Activated CD4-positive, CD25-positive, alpha-beta regulatory T cell treated with anti-CD3 and anti-CD28 coated beads, Interleukin-2, amount 50 U/mL, for 24 hours (primary cell): ENCODE measurements at regions not wholly inside any gene's neighbourhood (a gene's known extent, or its start where the extent isn't known, plus 50 kb on each side); places are given as distances from the start of the nearest gene placed in this dataset.
A peak's percentile ranks its signal among the peaks of the same experiment; 100 is the strongest.

Experiments used
- ATAC-seq, 2 donors: fragments of 150-1000 bp; cut with Tn5 transposase; one replicate each; pipeline ENCODE4 v1.10.0; 2021; ENCODE audit warnings: mild to moderate bottlenecking in 1 of 2, moderate library complexity in 1 of 2

DNA sequence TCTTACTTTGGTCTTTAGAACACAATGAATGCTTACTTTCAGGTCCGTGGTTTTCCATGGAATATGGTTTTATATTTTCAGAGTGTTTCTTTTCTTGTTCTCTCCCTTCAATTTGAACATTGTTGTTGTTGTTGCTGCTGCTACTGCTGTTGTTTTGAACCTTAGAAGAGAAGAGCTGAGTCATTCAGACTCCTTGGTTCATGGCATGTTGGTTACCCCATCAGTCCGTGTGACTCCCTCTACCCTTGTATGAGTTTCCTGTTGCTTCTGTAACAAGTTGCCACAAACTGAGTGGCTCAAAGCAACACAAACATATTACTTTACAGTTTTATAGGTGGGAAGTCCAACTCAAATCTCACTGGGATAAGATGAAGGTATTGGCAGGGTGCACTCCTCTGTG, 511.0 kb downstream of the INSC start:
- no peak for ATAC-seq

DNA sequence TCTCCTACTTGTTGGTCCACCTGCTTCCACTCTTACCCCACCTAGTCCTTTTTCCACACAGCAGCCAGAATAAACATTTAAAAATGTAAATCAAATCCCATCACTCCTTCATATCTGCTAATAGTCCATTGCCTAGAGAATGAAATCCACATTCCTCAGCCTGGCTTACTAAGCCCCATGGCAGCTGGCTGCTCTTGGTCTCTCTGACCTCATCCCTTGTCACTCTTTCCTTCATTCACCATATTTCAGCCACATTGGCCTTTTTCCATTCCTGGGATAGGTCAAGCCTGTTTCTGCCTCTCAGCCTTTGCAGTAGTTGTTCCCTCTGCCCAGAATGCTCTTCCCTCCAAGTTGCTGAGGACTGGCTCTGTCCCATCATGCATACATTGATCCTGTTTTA, 512.8 kb downstream of the INSC start:
- no peak for ATAC-seq

DNA sequence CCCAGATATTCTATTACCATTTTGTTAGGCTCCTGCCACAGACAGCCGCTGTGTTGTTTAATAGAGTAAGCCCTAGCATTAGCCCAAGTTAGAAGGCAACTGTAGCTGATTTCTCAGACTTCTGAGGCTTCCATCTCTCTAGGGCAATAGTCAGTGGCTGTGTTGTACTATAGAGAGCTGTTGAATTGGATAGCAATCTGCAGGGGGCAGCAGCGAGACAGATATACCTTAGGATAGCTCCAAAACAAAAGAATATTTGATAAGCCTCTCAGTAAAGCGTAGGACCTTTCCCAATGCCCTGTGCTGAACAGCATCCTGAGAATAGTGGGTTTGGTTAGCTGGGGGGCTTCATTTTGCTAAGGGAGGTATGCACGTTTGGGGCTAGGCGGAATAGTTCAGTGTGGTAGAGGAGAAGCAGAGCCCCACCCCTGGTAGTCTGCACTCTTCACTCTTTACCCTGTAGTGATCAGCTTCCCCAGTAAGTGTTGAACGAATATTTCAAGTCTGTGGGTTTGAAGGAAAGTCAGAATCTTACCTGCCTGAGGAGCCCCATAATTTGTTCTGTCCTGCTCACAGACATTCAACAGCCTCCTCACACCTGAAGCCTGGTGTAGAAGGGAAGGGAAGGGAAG, 515.1 kb downstream of the INSC start:
- ATAC-seq = no peak

DNA sequence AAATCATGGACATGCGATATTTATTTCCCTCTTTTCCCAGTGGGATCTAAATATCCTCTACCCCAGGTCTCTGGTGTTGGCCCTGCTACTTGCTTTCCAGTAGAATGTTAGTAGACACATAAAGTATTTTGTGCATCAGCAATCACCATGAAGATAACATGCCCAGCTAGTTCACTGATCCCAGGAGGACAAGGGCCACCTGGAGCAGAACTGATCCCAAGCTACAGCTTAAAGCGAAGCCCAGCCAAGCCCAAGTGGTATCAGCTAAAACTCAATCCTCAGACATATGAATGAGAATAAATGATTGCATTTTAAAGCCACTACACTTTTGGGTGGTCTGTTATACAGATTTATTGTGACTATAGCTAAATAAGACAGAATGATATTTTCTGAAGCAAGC, 516.2 kb downstream of the INSC start:
- ATAC-seq = no peak

DNA sequence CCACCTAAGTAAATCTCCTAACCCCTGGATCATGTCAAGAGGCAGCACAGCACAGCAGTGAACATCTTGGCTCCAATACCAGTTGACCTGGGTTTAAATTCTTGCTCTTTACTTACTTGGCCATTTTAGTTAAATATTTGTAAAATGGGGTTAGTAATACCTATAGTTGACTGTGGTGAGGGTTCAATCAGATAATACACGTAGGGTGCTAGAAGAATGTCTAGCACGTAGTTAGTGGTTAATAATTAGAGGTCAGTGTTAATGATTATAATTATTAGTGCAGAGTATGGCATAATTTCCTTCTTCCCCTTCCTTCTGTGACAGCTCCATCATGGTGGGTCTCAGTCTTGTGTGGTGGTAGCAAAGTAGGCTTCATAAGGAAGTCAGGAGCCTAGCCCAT, 520.8 kb downstream of the INSC start:
- no peak for ATAC-seq

DNA sequence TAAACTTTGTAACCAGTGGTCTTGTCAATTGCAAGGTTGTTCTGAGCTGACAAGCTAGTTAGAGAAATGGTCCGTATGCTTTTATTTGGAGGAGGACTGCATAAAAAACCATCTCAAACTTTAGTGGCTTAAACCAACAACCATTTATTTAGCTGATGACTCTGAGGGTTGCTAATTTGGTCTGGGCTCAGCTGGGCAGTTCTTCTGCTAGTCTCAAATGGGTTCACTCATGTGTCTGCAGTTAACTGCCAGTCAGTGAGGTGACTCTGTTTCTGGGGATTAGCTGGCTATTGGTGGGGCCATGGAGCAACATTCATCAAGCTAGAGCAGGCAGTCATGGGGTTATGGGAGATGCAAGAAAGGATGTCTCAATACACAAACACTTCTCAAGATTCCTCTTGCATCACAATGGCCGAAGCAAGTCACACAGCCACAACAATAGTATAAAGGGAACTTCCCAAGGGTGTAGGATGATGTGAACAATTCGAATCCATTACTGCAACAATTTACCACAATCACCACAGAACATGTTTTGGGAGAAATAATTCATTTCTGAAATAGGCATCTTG, 521.9 kb downstream of the INSC start:
- no peak for ATAC-seq

DNA sequence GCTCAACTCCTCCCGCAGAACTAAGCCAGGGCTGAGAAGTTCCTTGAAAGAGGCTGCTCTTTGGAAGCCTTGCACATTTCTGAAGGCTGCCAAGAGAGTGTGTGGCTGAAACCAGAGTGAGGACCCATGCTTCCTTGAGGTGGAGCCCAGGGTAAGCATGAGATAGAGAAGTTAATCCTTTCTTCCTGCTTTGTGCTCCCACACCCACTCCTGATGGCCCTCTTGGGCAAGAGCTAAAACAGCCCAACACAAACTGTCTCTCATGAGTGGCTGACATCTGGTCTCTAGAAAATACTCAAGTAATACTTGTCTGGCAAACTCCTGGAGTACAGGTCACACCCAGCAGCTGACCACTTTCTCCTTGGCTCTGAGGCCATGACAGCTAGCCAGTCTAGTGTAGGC, 523.7 kb downstream of the INSC start:
- no peak for ATAC-seq

DNA sequence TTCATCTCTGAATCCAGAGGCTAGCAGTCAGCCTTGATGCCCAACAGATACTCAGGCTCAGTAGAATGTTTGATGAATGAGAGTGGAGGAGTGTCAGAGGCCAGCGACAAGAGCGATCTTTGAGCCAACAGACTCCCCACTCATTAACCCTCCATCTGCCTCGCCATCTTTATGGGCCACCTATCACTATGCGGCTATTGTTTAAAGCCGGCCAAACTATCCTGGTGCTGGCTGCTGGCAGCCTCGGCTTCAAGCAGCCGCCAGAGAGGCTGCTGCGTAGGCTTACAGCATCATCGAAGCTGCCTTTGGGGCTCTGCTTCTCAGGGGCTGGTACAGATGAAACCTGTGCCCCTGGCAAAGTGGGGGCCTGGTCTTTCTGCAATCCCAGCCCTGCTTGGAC, 525.6 kb downstream of the INSC start:
- ATAC-seq = no peak

DNA sequence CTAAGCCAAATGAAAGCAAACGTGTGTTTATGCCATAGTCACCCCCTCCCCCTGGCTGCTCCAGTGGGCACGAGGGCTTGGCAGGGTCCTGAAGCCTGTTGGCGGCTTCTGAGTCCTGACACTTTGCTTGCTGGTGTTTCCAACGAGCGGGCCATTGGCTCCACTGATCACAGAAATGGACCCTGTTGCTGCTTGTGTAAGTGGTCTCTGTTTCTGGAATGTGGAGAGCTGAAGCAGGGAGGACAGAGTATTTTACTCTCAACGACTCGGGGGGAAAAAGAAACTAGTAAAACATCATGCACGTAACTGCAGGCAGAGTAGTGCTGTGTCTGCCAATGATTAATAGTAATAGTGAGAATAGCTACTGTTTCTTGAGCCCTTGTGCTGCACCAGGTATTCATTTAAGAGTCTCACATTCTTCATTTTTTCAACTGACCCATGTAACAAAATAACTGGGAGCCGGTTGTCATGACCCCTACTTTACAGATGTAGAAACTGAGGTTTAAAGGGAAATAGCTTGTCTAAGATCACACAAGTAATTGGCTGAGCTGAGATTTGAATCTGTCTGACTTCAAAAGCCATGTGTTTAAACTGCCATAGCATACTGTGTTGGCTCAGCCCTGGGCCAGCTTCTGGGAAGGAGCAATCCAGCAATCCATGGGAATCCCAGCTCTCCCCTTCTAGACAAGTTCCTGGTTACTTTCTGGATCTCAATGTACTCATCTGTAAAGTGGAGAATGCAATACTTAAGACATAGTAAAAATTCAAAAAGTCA, 526.7 kb downstream of the INSC start:
- no peak for ATAC-seq

DNA sequence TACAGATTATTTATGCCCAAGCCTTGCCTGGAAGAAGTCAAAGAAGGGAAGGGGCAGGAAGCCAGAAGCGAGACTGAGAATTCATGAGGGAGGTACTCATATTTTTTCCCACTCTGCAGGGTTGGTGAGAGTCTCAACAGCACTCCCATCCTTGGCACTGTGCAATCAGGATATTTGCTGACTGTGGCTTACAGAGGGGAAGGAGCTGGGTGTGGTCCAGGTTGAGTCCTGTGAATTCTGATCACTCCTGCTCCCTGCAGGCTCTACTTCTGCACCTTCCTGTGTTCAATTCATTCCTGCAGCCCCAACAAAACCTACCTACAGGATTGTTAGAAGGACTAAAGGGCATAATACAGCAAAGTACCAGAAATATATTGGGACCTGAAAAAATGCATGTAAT, 530.5 kb downstream of the INSC start:
- no peak for ATAC-seq

DNA sequence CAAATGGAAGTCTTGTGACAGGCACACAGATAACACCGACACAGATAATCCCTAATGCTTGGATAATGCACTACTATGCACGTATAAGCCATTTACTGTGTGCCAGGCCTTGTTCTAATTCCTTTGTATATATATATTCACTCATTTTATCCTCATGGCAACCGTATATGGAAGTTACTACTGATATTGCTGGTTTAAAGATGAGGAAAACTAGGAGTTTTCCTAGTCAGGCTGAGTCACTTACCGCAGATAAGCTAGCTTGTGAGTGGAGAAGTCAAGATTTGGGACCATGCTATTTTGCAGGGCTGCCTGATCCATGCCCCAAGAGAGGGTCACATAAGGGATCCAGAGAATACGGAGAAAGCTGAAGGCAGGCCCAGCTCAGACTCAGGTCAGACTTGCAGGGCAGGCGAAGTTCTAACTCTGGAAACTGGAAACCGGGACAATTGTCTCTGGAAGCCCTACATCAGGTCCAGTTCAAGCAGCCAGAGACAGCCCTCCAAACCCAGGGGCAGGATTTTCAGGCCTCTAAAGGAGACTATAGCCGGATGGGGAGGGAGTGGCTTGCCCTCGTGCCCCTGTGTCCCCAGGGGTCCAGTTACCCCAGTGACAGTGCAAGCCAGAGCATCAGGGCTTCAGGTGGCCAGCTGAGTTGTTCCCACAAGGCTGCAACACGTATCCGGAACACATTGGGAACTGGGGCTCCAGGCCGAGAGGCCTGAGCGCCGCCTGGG, 534.8 kb downstream of the INSC start:
- ATAC-seq = no peak

DNA sequence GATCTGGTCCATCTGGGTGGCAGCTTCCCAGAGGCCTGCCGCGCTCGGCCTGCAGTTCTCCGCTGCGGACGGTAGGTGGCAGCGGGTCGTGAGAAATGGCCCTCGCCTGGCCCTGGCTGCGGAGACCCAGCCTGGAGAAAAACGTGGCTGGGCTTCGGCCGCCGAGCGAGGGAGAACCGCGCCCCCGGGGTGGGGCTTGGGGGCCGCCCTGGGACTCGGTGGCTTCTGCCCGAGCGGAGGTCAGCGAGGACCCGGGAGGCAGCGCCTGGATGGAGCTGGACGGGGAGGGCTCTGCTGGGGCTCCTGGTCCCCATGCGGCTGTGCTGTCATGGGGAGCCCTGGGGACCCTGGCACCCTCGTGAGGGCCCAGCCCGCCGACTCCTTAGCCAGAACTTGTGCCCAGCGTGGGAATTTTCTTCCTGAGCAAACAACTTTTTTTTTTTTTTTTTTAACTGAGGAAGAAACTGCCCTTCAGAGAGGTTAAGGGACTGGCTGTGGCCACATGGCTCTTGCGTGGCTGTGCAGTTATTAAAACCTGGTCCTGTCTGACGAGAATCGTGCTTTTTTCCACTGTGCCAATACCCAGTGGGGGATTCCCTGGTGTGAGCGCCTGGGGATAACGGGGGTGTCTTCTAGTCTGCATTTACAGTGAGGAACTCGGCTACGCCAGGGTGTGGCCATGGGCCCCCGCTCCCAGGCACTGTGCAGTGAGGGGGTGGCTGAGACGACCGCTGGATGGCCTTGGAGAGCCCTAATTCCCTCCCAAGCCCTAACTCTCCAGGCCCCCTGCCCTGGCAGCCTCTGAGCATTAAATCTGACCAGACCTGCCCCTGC, 535.6 kb downstream of the INSC start:
- ATAC-seq = peak; percentile 68 to 75

DNA sequence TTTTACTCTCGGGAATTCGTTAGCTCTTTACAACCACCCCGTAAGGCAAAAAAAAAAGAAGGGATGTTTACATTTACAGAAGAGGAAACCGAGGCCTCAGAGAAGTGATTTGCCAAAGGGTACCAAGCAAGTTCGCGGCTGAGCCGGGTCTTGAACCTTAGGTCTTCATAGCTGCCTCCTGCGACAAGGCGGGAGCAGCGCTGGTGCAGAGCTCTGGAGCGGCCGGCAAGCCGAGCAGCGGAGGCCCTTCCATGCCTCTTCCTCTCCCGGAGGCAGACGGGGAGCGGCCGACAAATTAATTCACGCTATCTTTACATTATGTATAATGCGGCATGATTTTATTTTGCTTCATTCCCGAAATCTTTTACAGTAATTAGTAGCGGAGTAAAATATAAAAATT, 536.3 kb downstream of the INSC start:
- no peak for ATAC-seq

DNA sequence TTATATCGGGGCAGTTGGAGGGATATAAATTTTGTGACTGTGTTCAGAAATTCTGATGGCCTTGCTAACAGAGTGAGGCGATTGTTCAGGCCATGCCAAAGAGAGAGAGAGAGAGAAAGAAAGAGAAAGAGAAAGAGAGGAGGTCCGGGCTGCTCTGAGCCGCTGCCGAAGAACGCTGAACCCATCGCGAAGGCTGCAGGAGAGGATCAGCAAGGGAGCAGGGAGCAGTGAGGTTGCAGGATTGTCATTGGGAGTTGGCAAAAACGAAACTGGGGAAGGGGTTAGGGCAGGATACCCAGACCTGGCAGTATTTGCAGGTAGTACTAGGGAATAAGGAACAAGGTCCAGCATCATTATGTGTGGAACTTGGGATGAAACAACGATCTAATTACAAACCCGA, 537.1 kb downstream of the INSC start:
- no peak for ATAC-seq

DNA sequence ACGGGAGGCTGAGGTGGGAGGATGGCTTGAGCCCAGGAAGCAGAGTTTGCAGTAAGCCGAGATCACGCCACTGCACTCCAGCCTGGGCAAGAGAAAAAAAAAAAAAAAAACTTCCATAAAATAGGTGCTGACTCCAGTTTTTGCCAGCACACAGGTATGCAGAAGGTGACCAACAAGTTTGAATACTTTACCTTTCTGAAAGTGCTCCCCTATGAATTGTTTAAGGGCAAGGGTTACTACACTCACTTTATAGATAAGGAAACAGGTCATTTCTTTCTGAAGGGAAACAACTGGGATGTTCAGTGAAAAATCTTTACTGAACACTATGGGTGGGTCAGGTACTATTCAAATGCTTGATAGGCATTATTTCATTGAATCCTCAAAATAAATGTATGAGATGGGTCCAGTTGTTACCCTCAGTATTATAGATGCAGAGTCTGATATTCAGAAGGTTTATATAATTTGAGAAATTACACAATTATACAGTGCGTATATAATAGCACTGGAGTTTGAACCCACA, 538.5 kb downstream of the INSC start:
- no peak for ATAC-seq

DNA sequence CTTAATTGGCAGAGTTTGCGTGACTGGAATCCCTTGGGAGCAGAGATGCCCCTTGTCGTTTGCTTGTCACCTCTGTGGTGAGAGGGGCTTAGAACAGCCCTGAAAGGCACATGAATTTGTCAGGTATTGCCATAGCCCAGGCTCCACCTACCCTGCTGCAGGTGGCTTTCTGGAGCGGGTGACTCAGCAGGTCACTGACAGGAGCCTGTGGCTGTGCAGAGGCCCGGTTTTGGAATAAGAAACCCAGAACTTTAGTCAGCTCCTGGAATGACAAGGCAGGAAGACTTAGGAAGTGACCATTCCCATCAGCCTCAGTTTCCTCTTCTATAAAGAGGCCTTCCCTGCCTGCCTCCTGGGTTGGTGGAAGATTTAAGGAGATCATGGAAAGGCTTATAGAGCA, 539.7 kb downstream of the INSC start:
- no peak for ATAC-seq

DNA sequence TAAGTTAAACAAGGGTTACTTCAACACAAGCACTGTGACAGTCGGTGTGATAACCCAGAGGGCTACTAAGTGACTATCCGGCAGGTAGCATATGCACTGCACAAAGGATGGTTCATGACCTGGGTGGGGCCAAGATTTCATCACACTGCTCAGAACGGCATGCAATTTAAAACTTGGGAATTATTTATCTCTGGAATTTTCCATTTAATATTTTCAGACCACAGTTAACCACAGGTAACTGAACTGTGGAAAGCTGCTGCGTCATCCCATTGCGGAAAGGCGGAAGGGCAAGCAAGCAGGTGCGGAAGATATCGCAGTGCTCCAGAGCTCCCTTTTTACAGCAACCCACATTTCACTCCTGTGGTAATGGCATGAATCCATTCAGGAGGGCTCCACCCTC, 540.8 kb downstream of the INSC start:
- no peak for ATAC-seq

DNA sequence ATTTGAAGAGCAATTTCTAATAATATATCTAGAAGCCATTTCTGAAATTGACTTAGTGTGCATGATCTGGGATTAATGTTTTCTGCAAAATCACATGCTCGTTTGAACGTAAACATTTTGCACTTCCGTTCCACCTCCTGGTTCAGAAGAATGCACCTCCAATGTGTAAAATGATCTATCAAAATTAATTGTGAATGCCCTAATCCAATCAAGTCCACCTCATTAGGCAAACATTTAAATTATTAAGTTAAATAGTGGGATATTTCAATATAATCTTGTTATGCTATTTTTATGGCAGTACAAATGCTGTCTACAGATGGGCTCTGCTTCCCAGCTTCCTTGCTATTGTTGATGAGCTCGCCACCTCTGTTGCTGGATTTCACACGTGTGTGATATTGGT, 542.5 kb downstream of the INSC start:
- no peak for ATAC-seq

DNA sequence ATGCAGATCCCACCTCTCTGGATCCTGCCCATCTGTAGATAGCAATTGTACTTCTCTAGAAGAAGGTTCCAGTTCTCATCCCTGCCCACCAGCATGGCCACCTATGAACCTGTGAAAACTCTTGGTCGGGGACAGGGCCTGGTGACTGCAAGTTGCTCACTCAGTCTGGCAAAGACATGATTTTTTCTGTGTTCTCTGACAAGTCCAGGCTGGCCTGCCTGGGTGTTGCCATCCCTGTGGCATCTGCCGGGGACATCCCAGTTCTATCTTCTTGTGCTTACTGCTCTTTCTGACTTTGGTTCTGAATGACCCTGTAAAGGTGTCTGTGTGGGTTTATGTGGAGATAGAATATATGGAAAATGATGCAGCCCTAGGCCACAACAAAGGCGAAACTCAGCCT, 545.8 kb downstream of the INSC start:
- ATAC-seq = no peak

DNA sequence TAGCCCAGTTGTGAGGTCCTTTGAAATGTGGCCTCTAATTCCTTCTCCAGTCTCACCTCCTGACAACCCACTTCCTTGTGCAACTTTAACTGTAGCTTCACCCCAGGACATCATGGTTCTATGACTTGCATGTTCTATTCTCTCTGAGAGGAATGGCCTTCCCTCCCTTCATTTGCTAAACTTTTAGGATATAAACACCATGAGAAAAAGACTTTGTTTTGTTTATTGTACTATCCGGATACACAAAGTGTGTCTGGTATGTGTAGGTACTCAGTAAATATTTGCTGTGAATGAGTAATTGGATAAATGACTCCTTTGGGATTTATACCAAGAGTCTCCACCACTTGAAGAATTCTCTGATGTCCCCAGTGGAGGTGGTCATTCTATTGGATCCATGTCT, 547.6 kb downstream of the INSC start:
- no peak for ATAC-seq

DNA sequence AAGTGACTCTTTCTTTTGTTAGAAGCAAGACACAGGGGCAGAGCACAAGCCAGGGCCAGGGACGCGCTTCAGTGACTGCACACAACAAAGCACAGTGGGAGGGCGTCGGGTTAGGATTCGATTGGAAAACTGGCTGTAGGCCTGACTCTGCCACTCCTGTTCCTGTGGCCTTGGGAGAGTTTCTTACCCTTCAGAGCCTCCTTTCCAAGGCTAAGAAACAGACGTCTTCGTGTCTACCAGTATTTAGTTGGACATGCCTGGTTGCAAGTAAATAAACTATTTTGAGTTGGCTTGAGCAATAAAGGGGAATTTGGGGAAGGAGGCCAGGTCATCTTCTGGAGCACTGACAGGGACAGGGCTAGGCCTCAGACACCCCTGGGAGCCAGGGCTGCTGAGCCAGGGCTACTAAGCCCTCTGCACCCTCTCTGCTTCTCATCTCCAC, 549.1 kb downstream of the INSC start:
- ATAC-seq = no peak

DNA sequence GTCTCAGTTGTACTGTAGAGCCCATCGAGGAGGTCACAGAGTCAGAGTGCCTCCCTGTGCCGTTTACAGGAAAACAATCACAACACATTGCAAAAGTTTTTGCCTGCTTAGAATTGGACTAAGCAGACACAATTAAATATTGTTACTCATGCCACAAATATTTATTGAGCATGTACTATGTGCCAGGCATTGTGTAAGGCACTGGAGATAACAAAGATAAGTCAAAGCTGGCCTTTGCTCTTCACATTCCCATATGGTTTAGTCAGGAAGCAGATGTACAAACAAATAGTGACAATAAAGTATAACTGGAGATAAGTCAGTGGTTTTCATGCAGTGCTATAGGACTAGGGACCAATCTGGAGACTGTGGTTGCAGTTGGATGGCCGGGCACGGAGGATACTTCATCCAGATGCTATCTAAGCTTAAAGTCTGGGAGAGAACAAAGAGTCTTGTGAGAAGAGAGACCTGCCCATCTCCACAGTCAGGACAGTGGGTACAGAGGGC, 550.7 kb downstream of the INSC start:
- ATAC-seq = no peak
